HL-60 (cell line): ENCODE measurements at regions not wholly inside any gene's neighbourhood (a gene's known extent, or its start where the extent isn't known, plus 50 kb on each side); places are given as distances from the start of the nearest gene placed in this dataset.

ENCODE experiments used
- POLR2AphosphoS5 ChIP-seq: IDR thresholded peaks from 2 replicates; pipeline ENCODE4 v1.6.1; 2012; ENCODE audit warnings: low read depth
- TF ChIP-seq, protein P1 (sequence below): IDR thresholded peaks from one replicate; pipeline ENCODE4 v1.5.1; 2011; ENCODE audit warnings: low read length, control low read depth, inconsistent platforms; ENCODE audit not compliant: insufficient read depth
- TF ChIP-seq, protein P2 (sequence below): IDR thresholded peaks from 2 replicates; pipeline ENCODE4 v1.6.1; 2012; ENCODE audit warnings: low read depth; ENCODE audit not compliant: insufficient replicate concordance

DNA sequence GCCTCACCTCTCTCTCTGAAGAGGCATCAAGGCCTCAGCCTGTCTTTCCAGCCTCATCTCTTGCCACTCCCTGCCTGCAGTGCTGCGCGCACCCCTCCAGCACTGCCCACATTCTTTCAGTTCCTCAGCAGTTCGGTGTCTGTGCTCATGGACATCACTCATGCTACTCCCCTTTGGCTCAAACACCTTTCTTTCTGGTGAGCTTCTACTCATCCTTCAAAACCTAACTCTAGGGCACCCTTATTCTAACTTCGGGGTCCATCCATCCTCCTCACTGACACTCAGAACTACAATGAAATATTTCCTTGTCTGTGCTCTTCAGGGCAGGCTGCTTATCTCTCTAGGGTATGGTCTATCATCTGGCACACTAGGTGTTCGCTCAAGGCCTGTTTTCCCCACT lies 169.9 kb upstream of the BMPER start:
- TF ChIP-seq, protein P1, sequence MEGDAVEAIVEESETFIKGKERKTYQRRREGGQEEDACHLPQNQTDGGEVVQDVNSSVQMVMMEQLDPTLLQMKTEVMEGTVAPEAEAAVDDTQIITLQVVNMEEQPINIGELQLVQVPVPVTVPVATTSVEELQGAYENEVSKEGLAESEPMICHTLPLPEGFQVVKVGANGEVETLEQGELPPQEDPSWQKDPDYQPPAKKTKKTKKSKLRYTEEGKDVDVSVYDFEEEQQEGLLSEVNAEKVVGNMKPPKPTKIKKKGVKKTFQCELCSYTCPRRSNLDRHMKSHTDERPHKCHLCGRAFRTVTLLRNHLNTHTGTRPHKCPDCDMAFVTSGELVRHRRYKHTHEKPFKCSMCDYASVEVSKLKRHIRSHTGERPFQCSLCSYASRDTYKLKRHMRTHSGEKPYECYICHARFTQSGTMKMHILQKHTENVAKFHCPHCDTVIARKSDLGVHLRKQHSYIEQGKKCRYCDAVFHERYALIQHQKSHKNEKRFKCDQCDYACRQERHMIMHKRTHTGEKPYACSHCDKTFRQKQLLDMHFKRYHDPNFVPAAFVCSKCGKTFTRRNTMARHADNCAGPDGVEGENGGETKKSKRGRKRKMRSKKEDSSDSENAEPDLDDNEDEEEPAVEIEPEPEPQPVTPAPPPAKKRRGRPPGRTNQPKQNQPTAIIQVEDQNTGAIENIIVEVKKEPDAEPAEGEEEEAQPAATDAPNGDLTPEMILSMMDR = no peak
- TF ChIP-seq, protein P2, sequence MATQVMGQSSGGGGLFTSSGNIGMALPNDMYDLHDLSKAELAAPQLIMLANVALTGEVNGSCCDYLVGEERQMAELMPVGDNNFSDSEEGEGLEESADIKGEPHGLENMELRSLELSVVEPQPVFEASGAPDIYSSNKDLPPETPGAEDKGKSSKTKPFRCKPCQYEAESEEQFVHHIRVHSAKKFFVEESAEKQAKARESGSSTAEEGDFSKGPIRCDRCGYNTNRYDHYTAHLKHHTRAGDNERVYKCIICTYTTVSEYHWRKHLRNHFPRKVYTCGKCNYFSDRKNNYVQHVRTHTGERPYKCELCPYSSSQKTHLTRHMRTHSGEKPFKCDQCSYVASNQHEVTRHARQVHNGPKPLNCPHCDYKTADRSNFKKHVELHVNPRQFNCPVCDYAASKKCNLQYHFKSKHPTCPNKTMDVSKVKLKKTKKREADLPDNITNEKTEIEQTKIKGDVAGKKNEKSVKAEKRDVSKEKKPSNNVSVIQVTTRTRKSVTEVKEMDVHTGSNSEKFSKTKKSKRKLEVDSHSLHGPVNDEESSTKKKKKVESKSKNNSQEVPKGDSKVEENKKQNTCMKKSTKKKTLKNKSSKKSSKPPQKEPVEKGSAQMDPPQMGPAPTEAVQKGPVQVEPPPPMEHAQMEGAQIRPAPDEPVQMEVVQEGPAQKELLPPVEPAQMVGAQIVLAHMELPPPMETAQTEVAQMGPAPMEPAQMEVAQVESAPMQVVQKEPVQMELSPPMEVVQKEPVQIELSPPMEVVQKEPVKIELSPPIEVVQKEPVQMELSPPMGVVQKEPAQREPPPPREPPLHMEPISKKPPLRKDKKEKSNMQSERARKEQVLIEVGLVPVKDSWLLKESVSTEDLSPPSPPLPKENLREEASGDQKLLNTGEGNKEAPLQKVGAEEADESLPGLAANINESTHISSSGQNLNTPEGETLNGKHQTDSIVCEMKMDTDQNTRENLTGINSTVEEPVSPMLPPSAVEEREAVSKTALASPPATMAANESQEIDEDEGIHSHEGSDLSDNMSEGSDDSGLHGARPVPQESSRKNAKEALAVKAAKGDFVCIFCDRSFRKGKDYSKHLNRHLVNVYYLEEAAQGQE = no peak
- TF ChIP-seq POLR2AphosphoS5 = no peak
